ENCODE measurements at regions not wholly inside any gene's neighbourhood (a gene's known extent, or its start where the extent isn't known, plus 50 kb on each side); places are given as distances from the start of the nearest gene placed in this dataset.

GRCh38 chr6:115770851-115771250, 289.8 kb downstream of the FRK start:
- no peak for TF ChIP-seq CTCF (IDR thresholded peaks at IDR 0.05; ENCODE audit: insufficient read depth, low read depth, low read length)
- no peak overlapping the region for H3K4me3 ChIP-seq (ENCODE audit: low read depth, low read length)
- DNase-seq (ENCODE audit: low read depth) = no peak

- TF ChIP-seq CTCF (IDR thresholded peaks at IDR 0.05; ENCODE audit: insufficient read depth, low read depth, low read length) = no peak
- no peak overlapping the region for H3K4me3 ChIP-seq (ENCODE audit: low read depth, low read length)
- DNase-seq (ENCODE audit: low read depth) = no peak
Measured at GRCh38 chr6:115768500-115768899, 292.2 kb downstream of the FRK start.

DNA sequence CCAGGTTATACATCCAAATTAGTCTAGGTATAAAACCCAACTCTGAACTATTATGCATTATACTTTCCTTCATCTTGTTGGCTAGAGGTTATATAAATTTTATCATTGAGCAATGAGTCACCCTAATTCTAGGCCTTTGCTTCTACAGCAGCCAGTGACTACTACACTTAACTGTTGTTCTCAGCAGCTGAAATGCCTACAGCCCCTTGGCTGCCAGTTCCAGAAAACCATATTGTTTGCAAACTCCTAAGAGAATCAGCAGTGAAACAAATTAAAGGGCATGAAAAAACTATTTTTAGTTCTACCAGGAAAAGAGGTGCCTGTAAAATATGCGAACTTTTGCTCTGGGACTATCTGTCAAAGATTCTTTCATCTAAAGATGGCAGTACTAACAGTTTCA, 292.8 kb downstream of the FRK start:
- DNase-seq (ENCODE audit: low read depth) = no peak
- TF ChIP-seq CTCF (IDR thresholded peaks at IDR 0.05; ENCODE audit: insufficient read depth, low read depth, low read length) = no peak
- no peak overlapping the region for H3K4me3 ChIP-seq (ENCODE audit: low read depth, low read length)

DNA sequence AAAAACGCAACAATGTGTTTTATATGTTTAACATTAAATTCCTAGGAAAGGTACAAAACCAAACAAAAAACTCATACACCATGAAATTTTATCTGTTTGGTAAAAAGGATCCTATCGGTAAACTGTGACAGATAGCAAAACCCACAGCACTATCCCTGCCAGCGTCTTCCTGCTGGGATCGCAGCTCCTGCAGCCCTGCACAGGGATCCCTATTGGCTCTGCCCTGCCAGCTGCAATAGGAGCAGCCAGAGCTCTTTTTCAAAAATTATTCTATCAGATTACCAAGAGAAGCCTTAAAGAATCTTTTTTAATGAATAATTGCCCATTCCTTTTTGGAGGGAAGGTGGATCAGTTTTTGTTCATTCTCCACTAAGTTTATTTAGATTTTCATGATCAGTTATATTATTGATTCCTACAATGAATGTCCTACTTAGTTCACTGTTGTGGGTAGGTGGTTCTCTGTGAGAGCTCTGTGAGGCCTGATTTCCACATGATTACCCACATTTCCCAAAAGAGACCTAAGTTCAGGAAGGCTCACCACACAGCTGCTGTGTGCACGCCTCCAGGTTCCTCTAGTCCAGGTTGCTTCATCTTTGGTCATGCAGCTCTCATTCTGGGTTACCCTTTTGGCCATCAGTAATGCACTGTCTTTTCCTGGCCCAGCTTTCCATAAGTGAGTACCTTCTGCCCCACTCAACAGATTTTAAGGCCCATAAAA, 293.8 kb downstream of the FRK start:
- DNase-seq (ENCODE audit: low read depth) = no peak
- TF ChIP-seq CTCF (IDR thresholded peaks at IDR 0.05; ENCODE audit: insufficient read depth, low read depth, low read length) = no peak

GRCh38 chr6:115765966-115766365, 294.7 kb downstream of the FRK start:
- DNase-seq (ENCODE audit: low read depth) = no peak
- no peak overlapping the region for H3K4me3 ChIP-seq (ENCODE audit: low read depth, low read length)
- no peak for TF ChIP-seq CTCF (IDR thresholded peaks at IDR 0.05; ENCODE audit: insufficient read depth, low read depth, low read length)

More for the DNA sequence above, 293.8 kb downstream of the FRK start:
- no peak overlapping the region for H3K4me3 ChIP-seq (ENCODE audit: low read depth, low read length)

DNA sequence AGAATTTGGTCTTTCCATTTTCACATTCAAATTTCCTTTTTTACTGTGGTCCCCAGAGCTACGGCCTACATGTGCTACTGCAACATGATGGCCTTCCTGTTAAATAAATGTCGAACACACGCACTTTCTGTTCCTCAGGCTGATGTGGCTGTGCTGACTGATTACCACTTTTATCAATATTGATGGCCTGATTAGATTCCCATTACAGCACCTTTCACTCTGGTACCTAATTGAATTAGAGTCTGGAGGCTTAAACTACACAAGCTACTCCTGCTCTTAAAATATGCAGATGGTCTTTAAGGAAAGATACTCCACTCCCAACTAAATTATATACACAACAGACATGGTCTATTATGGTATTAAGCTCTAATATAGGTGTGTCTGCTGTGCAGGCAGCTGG, 301.6 kb downstream of the FRK start:
- DNase-seq (ENCODE audit: low read depth) = no peak
- TF ChIP-seq CTCF (IDR thresholded peaks at IDR 0.05; ENCODE audit: insufficient read depth, low read depth, low read length) = no peak
- H3K4me3 ChIP-seq (ENCODE audit: low read depth, low read length) = no peak overlapping the region

DNA sequence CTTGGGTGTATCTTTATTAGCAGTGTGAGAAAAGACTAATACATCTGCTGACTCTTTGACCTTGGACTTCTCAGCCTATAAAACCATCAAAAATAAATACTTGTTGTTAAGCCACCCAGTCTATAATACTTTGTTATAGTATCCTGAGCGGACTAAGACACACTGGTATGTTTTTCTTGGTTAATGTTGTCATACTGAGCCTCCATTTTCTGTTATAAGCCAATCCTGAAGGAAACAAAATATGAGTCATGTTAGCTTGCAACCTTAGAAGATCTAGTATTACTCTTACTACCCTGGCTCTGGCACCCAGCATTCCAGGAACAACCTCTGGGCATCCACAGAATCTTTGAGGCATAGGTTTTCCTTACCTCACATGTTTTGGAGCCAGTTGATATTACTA, 307.2 kb downstream of the FRK start:
- DNase-seq (ENCODE audit: low read depth) = no peak
- H3K4me3 ChIP-seq (ENCODE audit: low read depth, low read length) = no peak overlapping the region
- no peak for TF ChIP-seq CTCF (IDR thresholded peaks at IDR 0.05; ENCODE audit: insufficient read depth, low read depth, low read length)

All from fibroblast of villous mesenchyme (primary cell).